ENCODE measurements at regions not wholly inside any gene's neighbourhood (a gene's known extent, or its start where the extent isn't known, plus 50 kb on each side); places are given as distances from the start of the nearest gene placed in this dataset.

DNA sequence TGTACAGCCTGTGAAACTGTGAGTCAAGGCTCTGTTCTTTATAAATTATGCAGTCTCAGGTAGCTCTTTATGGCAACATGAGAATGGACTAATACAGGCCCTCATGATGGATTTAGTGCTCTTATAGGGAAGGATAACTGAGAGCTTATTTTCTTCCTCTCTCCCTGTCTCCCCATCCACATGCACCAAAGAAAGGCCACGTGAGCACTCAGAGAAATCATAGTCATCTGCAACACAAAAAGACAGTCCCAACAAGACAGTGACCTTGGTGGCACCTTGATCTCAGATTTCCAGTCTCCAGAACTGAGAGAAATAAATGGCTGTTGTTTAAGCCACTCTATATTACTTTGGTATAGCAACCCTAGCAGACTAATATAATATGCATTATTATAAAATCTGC, 2133.6 kb upstream of the ACO1 start:
- DNase-seq (ENCODE audit: extremely low read depth in 1 of 4, low spot score in 3 of 4), result no peak
- Histone ChIP-seq H3K9me1 (ENCODE audit: control insufficient read depth, insufficient read depth, low read length) (no peaks in the 10 kb centered on the region), H4K20me1 (replicated peaks; ENCODE audit: control insufficient read depth, insufficient read depth, low read length) (no peaks in the 10 kb centered on the region), H3K27me3 (ENCODE audit: control insufficient read depth in 2 of 2, insufficient read depth in 2 of 2, low read length in 2 of 2) (no peaks in the 10 kb centered on the region), H3K9ac (ENCODE audit: insufficient read depth in 1 of 2, low read depth in 2 of 2, low read length in 2 of 2) (no peak overlapping the region), H3K4me1 (replicated peaks in 1 of 2; ENCODE audit: control insufficient read depth in 2 of 2, insufficient read depth in 2 of 2, low read length in 2 of 2) (no peaks in the 10 kb centered on the region), H3K79me2 (ENCODE audit: control insufficient read depth, insufficient read depth, low read length) (no peaks in the 10 kb centered on the region), H3K4me2 (ENCODE audit: insufficient read depth, low read length) (no peak overlapping the region), H3K9me3 (replicated peaks; ENCODE audit: control insufficient read depth, insufficient read depth, low read depth, low read length) (no peaks in the 10 kb centered on the region), H3K4me3 (no peak overlapping the region), H3K27ac (ENCODE audit: extremely low read depth, low read depth, low read length) (no peak overlapping the region), H2AFZ (ENCODE audit: low read depth, low read length) (no peak overlapping the region), H3K36me3 (ENCODE audit: control insufficient read depth, insufficient read depth, low read length) (no peaks in the 10 kb centered on the region)
- in situ Hi-C loops (cut with MboI), result no loop called here
- BruUV-seq (replicated peaks), result no TSS peak
- WGBS (ENCODE audit: insufficient coverage, low coverage, missing lambda C conversion rate), result no CpG with 5 or more reads among the region's 1 CpG
- ATAC-seq, result no peak
- TF ChIP-seq NR2F6 (CRISPR knock-in tag; IDR thresholded peaks at IDR 0.05), result no peak
- TF ChIP-seq, protein P1, sequence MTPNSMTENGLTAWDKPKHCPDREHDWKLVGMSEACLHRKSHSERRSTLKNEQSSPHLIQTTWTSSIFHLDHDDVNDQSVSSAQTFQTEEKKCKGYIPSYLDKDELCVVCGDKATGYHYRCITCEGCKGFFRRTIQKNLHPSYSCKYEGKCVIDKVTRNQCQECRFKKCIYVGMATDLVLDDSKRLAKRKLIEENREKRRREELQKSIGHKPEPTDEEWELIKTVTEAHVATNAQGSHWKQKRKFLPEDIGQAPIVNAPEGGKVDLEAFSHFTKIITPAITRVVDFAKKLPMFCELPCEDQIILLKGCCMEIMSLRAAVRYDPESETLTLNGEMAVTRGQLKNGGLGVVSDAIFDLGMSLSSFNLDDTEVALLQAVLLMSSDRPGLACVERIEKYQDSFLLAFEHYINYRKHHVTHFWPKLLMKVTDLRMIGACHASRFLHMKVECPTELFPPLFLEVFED (CRISPR knock-in tag; conservative IDR thresholded peaks at IDR 0.05), result no peak
- TF ChIP-seq, protein P2, sequence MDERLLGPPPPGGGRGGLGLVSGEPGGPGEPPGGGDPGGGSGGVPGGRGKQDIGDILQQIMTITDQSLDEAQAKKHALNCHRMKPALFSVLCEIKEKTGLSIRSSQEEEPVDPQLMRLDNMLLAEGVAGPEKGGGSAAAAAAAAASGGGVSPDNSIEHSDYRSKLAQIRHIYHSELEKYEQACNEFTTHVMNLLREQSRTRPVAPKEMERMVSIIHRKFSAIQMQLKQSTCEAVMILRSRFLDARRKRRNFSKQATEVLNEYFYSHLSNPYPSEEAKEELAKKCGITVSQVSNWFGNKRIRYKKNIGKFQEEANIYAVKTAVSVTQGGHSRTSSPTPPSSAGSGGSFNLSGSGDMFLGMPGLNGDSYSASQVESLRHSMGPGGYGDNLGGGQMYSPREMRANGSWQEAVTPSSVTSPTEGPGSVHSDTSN (CRISPR knock-in tag; IDR thresholded peaks at IDR 0.05; ENCODE audit: low read depth), result no peak
- TF ChIP-seq, protein P2 (tag; conservative IDR thresholded peaks at IDR 0.05; ENCODE audit: low read depth), result no peak
- TF ChIP-seq ZBTB8A (IDR thresholded peaks at IDR 0.05; ENCODE audit: partially characterized antibody), result no peak
- TF ChIP-seq MXD1 (CRISPR knock-in tag; IDR thresholded peaks at IDR 0.05; ENCODE audit: borderline replicate concordance, poor library complexity, severe bottlenecking), result no peak
- no peak for TF ChIP-seq SLC30A9 (CRISPR knock-in tag; IDR thresholded peaks at IDR 0.05)
- TF ChIP-seq TCFL5 (CRISPR knock-in tag; conservative IDR thresholded peaks at IDR 0.05), result no peak
- TF ChIP-seq, protein P3, sequence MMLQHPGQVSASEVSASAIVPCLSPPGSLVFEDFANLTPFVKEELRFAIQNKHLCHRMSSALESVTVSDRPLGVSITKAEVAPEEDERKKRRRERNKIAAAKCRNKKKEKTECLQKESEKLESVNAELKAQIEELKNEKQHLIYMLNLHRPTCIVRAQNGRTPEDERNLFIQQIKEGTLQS (IDR thresholded peaks at IDR 0.05), result no peak
- TF ChIP-seq, protein P3 (CRISPR knock-in tag; conservative IDR thresholded peaks at IDR 0.05), result no peak
- no peak for TF ChIP-seq FOSL1 (tag; conservative IDR thresholded peaks at IDR 0.05)
- intact Hi-C loops (cut with micrococcal nuclease), result no loop called here
- FAIRE-seq, result no peak
- ChIA-PET CTCF (ENCODE audit: low intra/inter-chr PET ratio) (no interaction called here), POLR2A (no interaction called here)

All from K562 (cell line).